WI38 (cell line): ENCODE measurements at regions not wholly inside any gene's neighbourhood (a gene's known extent, or its start where the extent isn't known, plus 50 kb on each side); places are given as distances from the start of the nearest gene placed in this dataset.

Source experiments
- H3K4me3 ChIP-seq: 2 replicates; pipeline ENCODE4 v1.5.1; 2011; ENCODE audit warnings: low read depth, mild to moderate bottlenecking, control low read depth, low read length
- CTCF ChIP-seq: IDR thresholded peaks from 2 replicates; pipeline ENCODE4 v1.5.1; 2012; ENCODE audit warnings: low read depth, mild to moderate bottlenecking, control low read depth, low read length

- H3K4me3 ChIP-seq, result no peak overlapping the region
- no peak for TF ChIP-seq CTCF
Observed at GRCh38 chr13:107545946-107546502, 669.3 kb downstream of the LIG4 start.

- H3K4me3 ChIP-seq, result no peak overlapping the region
- no peak for TF ChIP-seq CTCF
Observed at GRCh38 chr13:107534548-107534947, 680.8 kb downstream of the LIG4 start.

DNA sequence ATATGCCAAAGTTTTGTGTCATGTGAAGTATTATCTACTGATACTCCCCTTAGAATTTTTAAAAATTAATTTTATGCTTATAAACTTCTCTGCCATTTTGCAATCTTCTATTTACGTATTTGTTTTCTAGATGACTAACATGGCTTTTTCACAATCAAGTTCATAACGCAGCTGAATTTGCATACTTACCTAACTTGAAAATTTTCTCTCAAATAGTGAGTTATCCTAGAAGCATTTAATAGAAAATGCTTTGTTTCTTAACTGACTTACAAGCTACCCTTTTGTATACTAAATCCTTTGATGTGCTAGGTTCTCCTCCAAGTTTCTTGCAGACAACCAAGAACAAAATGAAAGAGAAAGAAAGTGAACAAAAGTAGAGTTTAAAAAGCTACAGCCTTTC is 683.5 kb downstream of the LIG4 start:
- no peak overlapping the region for H3K4me3 ChIP-seq
- no peak for TF ChIP-seq CTCF

DNA sequence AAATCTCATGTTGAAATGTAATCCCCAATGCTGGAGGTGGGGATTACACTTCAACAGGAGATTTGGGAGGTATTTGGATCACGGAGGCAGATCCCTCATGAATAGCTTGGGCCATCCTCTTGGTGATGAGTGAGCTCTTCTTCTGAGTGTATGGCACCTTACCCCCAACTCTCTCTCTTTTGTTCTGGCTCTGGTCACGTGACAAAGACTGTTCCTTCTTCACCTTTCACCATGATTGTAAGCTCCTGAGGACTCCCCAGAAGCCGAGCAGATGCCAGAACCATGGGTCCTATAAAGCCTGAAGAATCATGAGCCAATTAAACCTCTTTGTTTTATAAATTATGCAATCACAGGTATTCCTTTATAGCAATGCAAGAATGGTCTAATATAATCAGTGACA is 684.2 kb downstream of the LIG4 start:
- TF ChIP-seq CTCF, result no peak
- H3K4me3 ChIP-seq, result no peak overlapping the region

GRCh38 chr13:107529035-107529434 is 686.3 kb downstream of the LIG4 start:
- H3K4me3 ChIP-seq, result no peak overlapping the region
- TF ChIP-seq CTCF, result no peak

DNA sequence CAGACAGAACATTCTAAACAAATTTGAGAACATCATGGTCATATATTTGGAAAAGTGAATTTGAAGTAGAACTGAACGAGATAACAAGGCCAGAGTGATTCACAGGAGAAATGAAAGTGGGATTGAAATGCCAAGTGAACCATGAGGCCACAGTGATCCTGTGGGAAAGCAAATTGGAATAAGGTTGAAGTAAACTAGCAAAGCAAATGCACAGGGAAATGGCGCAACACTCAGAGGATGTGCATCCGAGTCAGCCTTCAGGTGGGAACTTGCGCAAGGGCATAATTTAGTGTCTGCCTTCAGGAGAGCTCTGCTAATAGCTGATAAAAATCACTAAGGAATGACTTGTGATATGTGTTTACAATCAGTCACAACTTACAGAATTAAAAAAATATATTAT is 696.6 kb downstream of the LIG4 start:
- TF ChIP-seq CTCF, result no peak
- H3K4me3 ChIP-seq, result no peak overlapping the region

DNA sequence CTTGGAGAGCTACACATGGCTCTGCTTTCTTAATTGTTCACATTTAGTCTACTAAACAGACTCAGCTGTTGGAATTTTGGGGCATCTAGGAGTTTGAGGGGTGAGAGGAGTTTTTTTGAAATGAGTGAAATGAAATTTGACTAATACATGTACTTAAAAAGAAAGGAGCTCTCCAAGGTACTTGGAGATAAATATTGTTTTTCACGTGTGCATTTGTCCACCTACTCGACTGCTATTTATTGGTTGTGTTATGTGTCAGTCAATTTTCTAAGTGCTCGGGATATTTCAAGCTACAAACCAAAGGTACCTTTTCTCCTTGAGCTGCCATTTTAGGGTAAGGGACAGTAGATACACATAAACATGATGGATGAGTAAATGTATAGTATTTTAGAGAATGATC is 697.0 kb downstream of the LIG4 start:
- no peak for TF ChIP-seq CTCF
- no peak overlapping the region for H3K4me3 ChIP-seq
